NCI-H748 (cell line): ENCODE measurements at regions not wholly inside any gene's neighbourhood (a gene's known extent, or its start where the extent isn't known, plus 50 kb on each side); places are given as distances from the start of the nearest gene placed in this dataset.

ENCODE experiments used
- DNase-seq: peaks from one replicate; lab custom pipeline; 2025; ENCODE audit not compliant: unreplicated experiment; lab: John Stamatoyannopoulos, UW

DNA sequence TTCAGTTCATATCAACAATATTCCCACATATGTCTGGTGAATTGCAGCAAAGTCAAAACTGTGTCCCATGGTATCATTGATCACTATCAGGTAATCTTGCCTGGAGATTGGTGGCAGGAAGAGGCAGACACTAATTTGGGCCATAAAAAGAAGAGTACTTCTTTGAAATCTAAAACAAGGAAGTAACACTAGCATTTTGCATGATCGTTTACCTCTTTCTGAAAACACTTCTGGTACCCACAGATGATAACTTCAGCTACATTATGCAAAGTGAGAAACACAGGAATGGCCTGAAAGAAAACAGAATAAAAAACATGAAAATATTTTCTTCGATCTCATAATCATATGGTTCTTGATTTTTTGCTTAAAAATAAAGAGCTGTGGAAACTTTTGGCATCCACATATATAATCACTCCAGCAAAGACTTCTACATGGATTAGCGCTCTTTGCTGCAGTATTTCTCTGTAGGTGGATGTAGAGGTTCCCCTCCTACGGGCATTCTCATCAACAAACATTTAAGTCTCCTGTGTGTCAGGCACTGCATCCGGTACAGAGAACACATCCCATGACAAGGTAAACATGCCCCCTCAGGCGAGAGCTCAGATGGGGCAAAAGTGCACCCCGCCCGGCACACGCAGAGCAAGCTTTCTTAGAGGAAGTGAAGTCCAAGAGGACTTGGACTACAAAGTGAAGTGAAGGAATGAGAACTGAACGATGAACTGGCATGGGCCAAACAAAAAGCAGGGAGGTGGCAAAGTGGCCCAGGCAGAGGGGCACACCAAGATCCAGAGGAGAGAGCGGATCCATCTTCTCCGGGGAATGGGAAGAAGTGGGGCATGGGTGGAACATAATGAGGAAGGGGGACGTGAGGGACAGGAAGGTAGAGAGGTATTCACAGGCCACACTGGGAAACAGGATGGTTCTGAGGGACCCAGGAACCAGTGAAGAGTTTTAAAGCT lies 68.0 kb upstream of the RIOK3 start:
- DNase-seq: no peak

DNA sequence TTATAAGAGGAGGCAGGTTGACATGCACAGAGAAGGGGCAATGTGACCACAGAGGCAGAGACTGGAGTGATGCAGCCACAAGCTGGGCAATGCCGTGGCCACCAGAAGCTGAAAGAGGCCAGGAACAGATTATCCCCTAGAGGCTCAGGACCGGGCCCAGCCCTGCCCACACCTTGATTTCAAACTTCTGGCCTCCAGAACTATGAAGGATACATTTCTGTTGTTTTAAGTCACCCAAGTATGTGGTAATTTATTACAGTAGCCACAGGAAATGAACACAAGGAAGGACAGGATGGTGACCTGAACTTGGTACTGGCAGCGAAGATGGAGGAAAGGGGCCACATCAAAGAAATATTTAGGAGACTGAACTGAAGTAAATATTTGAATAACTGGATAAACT lies 66.8 kb upstream of the RIOK3 start:
- no peak for DNase-seq

DNA sequence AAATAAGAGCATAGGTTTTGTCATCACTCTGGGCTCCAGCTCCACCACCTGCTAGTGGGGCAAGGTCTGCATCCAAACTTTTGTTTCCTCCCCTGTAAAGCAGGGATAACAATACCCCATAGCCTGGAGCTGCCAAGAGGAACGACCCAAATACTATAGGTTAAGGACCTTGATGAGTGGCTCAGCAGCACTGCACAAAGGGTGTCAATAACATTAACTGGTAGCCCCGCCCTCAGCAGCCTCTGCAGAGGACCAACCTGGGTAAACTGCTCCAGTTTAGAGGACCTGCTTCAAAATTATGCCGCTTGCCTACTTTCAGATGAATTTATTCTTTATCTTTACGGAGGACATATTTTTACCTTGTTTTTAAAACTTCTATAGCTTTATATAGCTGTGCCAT lies 65.8 kb upstream of the RIOK3 start:
- DNase-seq: peak; percentile 92

DNA sequence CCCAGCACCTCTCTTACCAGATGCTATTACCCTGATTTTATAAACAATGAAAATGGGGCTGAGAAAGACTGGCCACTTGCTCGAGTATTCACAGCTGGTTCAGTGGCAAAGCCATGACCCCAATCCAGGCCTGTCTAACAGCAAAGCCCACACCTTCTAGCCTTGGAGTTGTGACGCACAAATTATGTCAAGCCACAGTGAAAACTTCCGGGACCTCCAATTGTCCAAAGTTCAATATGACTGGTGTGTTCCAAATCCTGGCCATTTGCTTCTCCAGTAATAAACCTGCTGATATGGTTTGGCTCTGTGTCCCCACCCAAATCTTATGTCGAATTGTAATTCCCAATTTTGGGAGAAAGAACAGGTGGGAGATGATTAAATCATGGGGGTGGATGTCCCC lies 64.7 kb upstream of the RIOK3 start:
- DNase-seq: no peak

DNA sequence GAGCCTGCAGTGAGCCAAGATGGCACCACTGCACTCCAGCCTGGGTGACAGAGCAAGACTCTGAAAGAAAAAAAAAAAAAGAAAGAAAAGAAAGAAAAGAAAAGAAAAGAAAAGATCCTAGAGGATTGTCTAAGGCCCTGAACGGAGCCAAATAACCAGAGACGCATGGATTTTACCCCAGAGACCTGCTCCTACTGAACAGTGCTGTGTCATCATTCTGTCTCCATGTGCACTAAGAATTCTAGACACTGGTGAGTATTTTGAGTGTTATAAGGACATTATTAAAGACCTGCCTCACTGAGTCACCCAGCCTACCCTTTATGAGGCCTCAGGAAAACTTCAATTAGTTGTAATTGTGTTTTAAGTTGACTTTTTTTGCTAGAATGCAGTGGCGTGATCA lies 61.9 kb upstream of the RIOK3 start:
- DNase-seq: no peak

DNA sequence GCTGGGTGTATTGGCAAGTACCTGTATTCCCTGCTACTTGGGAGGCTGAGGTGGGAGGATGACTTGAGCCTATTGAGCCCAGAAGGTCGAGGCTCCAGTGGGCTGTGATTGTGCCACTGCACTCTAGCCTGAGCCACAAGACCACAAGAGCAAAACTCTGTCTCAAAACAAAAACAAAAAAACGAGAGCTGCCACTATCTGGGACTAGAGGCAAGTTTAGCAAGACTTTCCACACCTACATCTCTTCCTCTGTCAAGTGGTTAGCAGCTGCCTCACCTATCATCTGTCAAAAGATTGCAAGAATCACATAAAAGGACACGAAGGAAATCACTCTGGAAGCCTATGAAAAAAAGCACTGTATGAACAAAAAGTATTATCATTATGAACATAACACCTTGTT lies 55.2 kb upstream of the RIOK3 start:
- no peak for DNase-seq

DNA sequence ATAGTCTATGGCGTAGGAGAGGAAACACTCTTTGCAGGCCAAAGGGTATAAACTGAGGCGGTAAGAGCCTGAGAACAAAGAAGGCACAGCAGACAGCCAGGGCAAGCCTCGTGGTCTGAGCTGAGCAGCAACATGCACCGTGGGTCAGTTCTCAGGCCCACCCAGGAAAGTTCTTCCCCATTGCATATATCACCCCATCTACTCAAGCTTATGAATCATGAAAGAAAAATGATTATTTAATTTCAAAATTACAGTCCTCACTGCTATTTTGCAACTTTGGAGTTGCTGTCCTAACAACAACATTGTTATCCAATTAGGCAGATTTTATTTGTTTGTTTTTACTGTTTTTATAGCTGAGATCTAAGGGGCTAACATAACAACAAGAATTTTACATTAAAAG lies 54.7 kb upstream of the RIOK3 start:
- DNase-seq: no peak

DNA sequence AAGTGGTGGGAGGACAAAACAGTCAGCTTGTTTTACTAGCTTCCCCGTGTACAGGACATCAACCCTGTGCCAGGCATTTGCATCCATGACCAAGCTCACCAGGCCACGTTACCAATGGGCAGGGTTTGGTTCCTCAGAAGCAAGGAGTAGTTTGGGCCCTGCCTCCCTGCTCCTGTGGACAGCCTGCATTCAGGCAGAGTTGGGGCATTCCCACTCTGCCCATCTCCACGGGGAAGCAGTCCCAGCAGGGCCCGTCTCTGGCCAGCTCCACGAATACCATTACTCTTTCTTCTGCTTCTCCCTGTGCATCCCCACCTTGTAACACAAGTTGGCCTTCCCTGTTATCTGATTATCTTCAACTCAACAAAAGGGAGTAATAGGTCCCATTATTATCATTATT lies 54.0 kb upstream of the RIOK3 start:
- no peak for DNase-seq

DNA sequence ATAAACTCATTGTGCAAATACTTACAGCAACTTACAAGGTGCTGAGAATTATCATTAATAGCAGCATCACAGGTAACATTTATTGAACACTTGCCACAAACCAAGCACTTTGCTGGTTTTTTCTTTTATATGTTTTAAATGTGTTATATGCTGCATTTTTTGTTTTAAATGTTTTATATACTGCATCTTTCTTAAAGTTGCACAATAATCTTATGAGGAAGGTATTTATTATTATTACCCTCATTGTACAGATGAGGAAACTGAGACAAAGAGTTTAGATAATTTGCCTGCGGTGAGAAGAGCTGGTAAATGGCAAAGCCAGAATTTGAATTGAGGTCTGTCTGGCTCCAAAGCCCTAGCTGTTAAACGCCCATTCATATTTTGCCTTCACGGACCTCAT lies 52.2 kb upstream of the RIOK3 start:
- DNase-seq: no peak

DNA sequence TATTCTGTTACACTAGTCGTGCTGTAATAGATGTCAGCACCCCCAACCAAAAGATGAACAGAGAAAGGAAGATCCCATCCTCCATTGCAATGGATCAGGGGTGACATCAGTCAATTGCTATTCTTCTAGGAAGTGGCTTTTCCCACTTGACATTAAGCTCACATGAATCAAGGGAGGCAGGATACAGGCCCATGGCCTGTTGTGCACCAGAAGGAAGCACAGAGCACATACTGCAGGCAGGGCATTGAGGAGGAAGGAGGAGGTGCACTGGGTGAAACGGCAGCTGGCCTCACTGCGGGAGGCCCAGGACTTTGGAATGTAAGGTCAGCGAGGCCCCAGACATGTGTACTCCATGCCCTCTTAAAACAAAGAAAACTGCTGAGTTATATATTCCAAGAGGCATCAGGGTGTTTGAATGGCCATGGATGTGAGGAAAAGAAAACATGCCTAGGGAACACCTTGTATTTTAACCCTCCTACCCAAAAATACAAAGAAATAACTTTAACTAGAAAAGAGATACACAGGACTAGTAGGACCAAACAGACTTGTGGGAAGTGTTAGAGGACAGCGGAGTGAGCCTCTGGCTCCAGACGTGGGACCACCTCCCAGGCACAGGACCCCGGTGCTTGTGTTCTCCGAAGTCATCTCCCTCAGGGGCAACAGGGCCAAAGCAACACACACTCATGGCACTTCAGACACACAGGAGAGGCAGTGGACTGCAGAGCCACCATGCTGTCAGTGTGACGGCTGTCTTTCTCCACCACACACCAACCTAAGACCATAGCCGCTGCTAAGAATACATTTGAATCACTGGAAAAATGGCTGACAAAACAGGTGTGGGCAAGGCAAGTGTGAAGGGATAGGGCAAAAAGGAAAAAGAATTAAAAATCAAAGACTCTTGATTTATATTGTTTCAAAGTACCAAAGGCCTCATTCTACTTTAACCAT lies 51.4 kb upstream of the RIOK3 start:
- DNase-seq: peak; percentile 70
